ENCODE measurements at regions not wholly inside any gene's neighbourhood (a gene's known extent, or its start where the extent isn't known, plus 50 kb on each side); places are given as distances from the start of the nearest gene placed in this dataset.

DNA sequence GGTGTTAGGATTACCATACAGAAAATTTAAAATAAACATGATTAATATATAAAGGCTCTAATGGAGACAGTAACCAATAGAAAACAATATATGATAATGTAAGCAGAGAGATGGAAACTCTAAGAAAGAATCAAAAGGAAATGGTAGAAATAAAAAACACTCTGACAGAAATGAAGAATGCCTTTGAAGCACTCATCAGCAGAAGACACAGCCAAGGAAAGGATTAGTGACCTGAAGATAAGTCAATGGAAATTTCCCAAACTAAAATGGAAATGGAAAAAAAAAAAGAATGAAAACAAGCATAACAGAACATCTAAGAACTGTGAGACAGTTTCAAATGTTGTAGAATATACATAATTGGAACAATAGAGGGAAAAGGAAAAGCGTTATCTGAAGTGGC lies 302.6 kb downstream of the DRD1 start:
- H3K36me3 ChIP-seq: no peaks in the 10 kb centered on the region
- ATAC-seq (ENCODE audit: insufficient number of reproducible peaks, low FRiP score, low read depth) (no peak), DNase-seq (ENCODE audit: low spot score) (no peak)
- no peak overlapping the region for H3K27ac ChIP-seq
- no peaks in the 10 kb centered on the region for H3K27me3 ChIP-seq (replicated peaks; ENCODE audit: insufficient read depth)
- H3K4me3 ChIP-seq: no peak overlapping the region
- H3K9me3 ChIP-seq: peaks cover 11% of the 10 kb centered on the region
- no peaks in the 10 kb centered on the region for H3K4me1 ChIP-seq (ENCODE audit: control insufficient read depth in 1 of 2, low read depth in 2 of 2)
- TF ChIP-seq, protein P1, sequence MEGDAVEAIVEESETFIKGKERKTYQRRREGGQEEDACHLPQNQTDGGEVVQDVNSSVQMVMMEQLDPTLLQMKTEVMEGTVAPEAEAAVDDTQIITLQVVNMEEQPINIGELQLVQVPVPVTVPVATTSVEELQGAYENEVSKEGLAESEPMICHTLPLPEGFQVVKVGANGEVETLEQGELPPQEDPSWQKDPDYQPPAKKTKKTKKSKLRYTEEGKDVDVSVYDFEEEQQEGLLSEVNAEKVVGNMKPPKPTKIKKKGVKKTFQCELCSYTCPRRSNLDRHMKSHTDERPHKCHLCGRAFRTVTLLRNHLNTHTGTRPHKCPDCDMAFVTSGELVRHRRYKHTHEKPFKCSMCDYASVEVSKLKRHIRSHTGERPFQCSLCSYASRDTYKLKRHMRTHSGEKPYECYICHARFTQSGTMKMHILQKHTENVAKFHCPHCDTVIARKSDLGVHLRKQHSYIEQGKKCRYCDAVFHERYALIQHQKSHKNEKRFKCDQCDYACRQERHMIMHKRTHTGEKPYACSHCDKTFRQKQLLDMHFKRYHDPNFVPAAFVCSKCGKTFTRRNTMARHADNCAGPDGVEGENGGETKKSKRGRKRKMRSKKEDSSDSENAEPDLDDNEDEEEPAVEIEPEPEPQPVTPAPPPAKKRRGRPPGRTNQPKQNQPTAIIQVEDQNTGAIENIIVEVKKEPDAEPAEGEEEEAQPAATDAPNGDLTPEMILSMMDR (IDR thresholded peaks at IDR 0.05): no peak

DNA sequence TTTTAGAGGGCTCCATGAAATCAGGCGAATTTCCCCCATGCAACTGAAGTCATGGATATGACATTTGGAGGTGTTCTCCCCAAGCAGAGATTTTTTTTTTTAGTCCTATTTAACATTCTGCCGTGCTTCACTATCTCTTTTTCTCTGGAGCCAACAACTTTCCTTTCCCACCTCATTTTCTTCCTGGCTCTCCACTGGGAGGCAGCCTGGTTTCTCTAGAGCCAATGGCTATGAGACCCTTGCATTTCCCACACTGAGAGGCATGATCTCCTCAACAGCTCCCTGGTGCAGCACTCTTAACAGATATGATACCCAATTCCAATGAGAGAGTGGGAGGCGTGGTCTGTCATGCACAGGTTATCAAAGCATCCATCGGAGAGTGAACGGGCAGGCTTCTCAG lies 310.8 kb downstream of the DRD1 start:
- ATAC-seq (ENCODE audit: insufficient number of reproducible peaks, low FRiP score, low read depth): no peak
- TF ChIP-seq, protein P1 (IDR thresholded peaks at IDR 0.05): no peak
- Histone ChIP-seq H3K9me3 (no peaks in the 10 kb centered on the region), H3K36me3 (no peaks in the 10 kb centered on the region), H3K4me1 (ENCODE audit: control insufficient read depth in 1 of 2, low read depth in 2 of 2) (no peaks in the 10 kb centered on the region), H3K27ac (no peak overlapping the region), H3K4me3 (no peak overlapping the region), H3K27me3 (replicated peaks; ENCODE audit: insufficient read depth) (no peaks in the 10 kb centered on the region)
- no peak for DNase-seq (ENCODE audit: low spot score)

DNA sequence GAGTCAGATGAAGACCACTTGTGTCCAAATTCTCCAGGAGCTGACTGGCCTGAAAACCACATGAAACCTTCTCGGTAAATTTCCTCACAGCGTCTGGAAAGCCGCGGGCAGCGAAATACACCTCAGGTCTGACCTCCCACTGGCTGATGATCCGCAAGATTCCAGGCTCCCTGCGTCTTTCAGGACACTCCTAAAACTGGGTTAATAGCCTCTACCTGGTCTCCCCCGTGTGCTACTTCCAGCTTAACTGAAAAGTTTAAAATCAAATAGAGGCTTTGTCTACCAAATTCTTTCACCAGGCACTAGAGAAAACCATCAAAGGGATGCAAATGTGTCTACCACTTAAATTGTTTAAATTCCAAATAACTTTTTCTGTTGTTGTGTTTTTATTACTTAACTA lies 312.6 kb downstream of the DRD1 start:
- no peak for DNase-seq (ENCODE audit: low spot score)
- ATAC-seq (ENCODE audit: insufficient number of reproducible peaks, low FRiP score, low read depth): no peak
- Histone ChIP-seq H3K4me1 (ENCODE audit: control insufficient read depth in 1 of 2, low read depth in 2 of 2) (no peaks in the 10 kb centered on the region), H3K27me3 (replicated peaks; ENCODE audit: insufficient read depth) (no peaks in the 10 kb centered on the region), H3K36me3 (no peaks in the 10 kb centered on the region), H3K9me3 (no peaks in the 10 kb centered on the region), H3K4me3 (no peak overlapping the region), H3K27ac (no peak overlapping the region)
- TF ChIP-seq, protein P1 (IDR thresholded peaks at IDR 0.05): no peak

DNA sequence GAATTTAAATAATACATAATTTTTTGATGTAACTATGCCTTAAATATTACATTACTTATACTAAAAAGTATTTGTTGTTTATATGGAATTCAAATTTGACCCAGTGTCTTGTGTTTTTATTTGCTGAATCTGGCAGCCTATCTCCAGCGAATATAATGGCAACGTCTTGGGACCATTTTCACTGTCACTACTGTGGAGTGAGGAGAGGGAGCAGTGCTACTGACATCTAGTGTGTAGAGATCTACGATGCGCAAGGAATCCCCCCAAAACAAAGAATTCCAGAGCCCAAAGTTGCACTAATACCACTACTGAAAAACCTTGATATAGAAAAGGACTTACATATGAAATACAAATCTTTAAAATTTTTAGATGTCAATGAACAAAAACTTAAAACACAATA lies 314.4 kb downstream of the DRD1 start:
- Histone ChIP-seq H3K27me3 (replicated peaks; ENCODE audit: insufficient read depth) (no peaks in the 10 kb centered on the region), H3K4me3 (no peak overlapping the region), H3K4me1 (ENCODE audit: control insufficient read depth in 1 of 2, low read depth in 2 of 2) (no peaks in the 10 kb centered on the region), H3K9me3 (no peaks in the 10 kb centered on the region), H3K27ac (no peak overlapping the region), H3K36me3 (no peaks in the 10 kb centered on the region)
- DNase-seq (ENCODE audit: low spot score) (no peak), ATAC-seq (ENCODE audit: insufficient number of reproducible peaks, low FRiP score, low read depth) (no peak)
- TF ChIP-seq, protein P1 (IDR thresholded peaks at IDR 0.05): no peak

DNA sequence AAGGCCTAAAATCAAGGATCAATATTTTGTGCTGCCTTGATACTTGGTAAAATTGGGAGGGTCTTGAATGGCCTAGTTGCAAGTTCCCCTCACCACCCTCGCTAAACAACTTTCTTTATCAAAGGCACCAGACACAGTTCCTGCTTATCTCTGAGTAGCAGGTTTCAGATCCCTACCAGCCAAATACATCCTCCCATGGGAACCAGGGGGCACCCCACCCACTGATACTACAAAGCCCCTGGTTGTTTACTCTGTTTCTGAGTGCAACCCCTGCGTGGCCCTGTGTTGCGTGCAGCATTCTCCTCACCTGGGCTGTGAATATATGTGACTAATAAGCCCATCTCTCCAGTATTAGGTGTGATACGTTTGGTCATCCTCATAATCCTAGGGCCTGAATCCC lies 314.9 kb downstream of the DRD1 start:
- Histone ChIP-seq H3K27ac (no peak overlapping the region), H3K4me1 (ENCODE audit: control insufficient read depth in 1 of 2, low read depth in 2 of 2) (no peaks in the 10 kb centered on the region), H3K36me3 (no peaks in the 10 kb centered on the region), H3K9me3 (no peaks in the 10 kb centered on the region), H3K27me3 (replicated peaks; ENCODE audit: insufficient read depth) (no peaks in the 10 kb centered on the region), H3K4me3 (no peak overlapping the region)
- DNase-seq (ENCODE audit: low spot score) (no peak), ATAC-seq (ENCODE audit: insufficient number of reproducible peaks, low FRiP score, low read depth) (no peak)
- TF ChIP-seq, protein P1 (IDR thresholded peaks at IDR 0.05): no peak

All from thoracic aorta (tissue), 2 donors.